Smooth muscle cell (in vitro differentiated cells): ENCODE measurements at regions not wholly inside any gene's neighbourhood (a gene's known extent, or its start where the extent isn't known, plus 50 kb on each side); places are given as distances from the start of the nearest gene placed in this dataset.

Source experiments
- DNase-seq: peaks from one replicate; lab custom pipeline; 2025; ENCODE audit not compliant: unreplicated experiment; lab: John Stamatoyannopoulos, UW
- H2AFZ ChIP-seq: fragments of 200-600 bp; sonication (generic); 2 replicates; pipeline ENCODE4 v1.6.0; 2016; ENCODE audit warnings: antibody characterized with exemption, low read depth, mild to moderate bottlenecking
- H3F3A ChIP-seq: fragments of 200-600 bp; sonication (generic); 2 replicates; pipeline ENCODE4 v1.6.0; 2017; ENCODE audit warnings: antibody characterized with exemption, low read depth
- H3K27ac ChIP-seq: fragments of 200-600 bp; sonication (generic); 2 replicates; pipeline ENCODE4 v1.5.1; 2016; ENCODE audit warnings: low read depth, mild to moderate bottlenecking
- H3K27me3 ChIP-seq: fragments of 200-600 bp; sonication (generic); 2 replicates; pipeline ENCODE4 v1.6.1; 2016; ENCODE audit warnings: low read depth, mild to moderate bottlenecking
- H3K36me3 ChIP-seq: fragments of 200-600 bp; sonication (generic); 2 replicates; pipeline ENCODE4 v1.5.1; 2016; ENCODE audit warnings: low read depth
- H3K4me1 ChIP-seq: fragments of 200-600 bp; sonication (generic); 2 replicates; pipeline ENCODE4 v1.5.1; 2016; ENCODE audit warnings: low read depth
- H3K4me2 ChIP-seq: fragments of 200-600 bp; sonication (generic); 2 replicates; pipeline ENCODE4 v1.6.0; 2016; ENCODE audit warnings: mild to moderate bottlenecking
- H3K4me3 ChIP-seq: fragments of 200-600 bp; sonication (generic); 2 replicates; pipeline ENCODE4 v1.5.1; 2016; ENCODE audit warnings: mild to moderate bottlenecking
- H3K79me2 ChIP-seq: fragments of 200-600 bp; sonication (generic); 2 replicates; pipeline ENCODE4 v1.6.0; 2016; ENCODE audit warnings: low read depth, mild to moderate bottlenecking
- H3K9ac ChIP-seq: fragments of 200-600 bp; sonication (generic); 2 replicates; pipeline ENCODE4 v1.6.0; 2016; ENCODE audit warnings: low read depth
- H3K9me3 ChIP-seq: fragments of 200-600 bp; sonication (generic); replicated peaks from 2 replicates; pipeline ENCODE4 v1.5.1; 2016; ENCODE audit warnings: low read depth
- H4K20me1 ChIP-seq: fragments of 200-600 bp; sonication (generic); 2 replicates; pipeline ENCODE4 v1.6.0; 2016; ENCODE audit warnings: low read depth
- WGBS: methylation state at CpG from one replicate; pipeline ENCODE4 v1.1.7; 2016; ENCODE audit warnings: low lambda C conversion rate; 5-methylcytosine and 5-hydroxymethylcytosine counted together
- TF ChIP-seq, protein P1 (sequence below): fragments of 200-600 bp; sonication (generic); IDR thresholded peaks from 2 replicates; pipeline ENCODE4 v1.5.1; 2017; ENCODE audit warnings: borderline replicate concordance, mild to moderate bottlenecking, antibody characterized with exemption; ENCODE audit not compliant: insufficient read depth, poor library complexity, severe bottlenecking

DNA sequence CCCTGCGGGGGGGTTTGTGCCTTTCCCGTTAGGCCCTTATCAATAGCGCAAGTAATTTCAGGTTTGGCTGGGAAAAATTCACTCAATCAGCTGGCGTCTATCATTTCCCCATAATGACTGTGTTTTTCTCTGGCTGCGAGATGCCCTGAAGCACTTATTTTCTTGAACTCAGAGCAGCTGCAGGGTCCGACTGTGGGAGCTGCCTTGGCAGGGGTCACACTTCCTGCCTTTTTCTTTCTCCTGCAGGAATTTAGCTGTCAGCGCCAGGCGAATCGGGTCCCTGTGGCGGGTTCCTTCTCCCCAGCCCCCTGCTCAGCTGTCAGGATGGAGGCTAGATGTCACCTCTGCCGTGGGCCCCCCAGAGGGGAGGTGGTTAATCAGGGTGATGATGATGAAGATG lies 81.3 kb upstream of the HPCAL1 start:
- WGBS, result 92% methylated on average over 11 of the region's 11 CpGs
- no peaks in the 10 kb centered on the region for H3K4me1 ChIP-seq
- H4K20me1 ChIP-seq, result no peaks in the 10 kb centered on the region
- H3K9ac ChIP-seq, result no peak overlapping the region
- no peaks in the 10 kb centered on the region for H3F3A ChIP-seq
- no peaks in the 10 kb centered on the region for H3K9me3 ChIP-seq
- TF ChIP-seq, protein P1, sequence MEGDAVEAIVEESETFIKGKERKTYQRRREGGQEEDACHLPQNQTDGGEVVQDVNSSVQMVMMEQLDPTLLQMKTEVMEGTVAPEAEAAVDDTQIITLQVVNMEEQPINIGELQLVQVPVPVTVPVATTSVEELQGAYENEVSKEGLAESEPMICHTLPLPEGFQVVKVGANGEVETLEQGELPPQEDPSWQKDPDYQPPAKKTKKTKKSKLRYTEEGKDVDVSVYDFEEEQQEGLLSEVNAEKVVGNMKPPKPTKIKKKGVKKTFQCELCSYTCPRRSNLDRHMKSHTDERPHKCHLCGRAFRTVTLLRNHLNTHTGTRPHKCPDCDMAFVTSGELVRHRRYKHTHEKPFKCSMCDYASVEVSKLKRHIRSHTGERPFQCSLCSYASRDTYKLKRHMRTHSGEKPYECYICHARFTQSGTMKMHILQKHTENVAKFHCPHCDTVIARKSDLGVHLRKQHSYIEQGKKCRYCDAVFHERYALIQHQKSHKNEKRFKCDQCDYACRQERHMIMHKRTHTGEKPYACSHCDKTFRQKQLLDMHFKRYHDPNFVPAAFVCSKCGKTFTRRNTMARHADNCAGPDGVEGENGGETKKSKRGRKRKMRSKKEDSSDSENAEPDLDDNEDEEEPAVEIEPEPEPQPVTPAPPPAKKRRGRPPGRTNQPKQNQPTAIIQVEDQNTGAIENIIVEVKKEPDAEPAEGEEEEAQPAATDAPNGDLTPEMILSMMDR, result no peak
- H3K36me3 ChIP-seq, result no peaks in the 10 kb centered on the region
- no peak overlapping the region for H3K4me2 ChIP-seq
- H3K27ac ChIP-seq, result no peak overlapping the region
- no peak overlapping the region for H3K4me3 ChIP-seq
- no peaks in the 10 kb centered on the region for H3K27me3 ChIP-seq
- H2AFZ ChIP-seq, result no peak overlapping the region
- DNase-seq, result no peak
- no peaks in the 10 kb centered on the region for H3K79me2 ChIP-seq

DNA sequence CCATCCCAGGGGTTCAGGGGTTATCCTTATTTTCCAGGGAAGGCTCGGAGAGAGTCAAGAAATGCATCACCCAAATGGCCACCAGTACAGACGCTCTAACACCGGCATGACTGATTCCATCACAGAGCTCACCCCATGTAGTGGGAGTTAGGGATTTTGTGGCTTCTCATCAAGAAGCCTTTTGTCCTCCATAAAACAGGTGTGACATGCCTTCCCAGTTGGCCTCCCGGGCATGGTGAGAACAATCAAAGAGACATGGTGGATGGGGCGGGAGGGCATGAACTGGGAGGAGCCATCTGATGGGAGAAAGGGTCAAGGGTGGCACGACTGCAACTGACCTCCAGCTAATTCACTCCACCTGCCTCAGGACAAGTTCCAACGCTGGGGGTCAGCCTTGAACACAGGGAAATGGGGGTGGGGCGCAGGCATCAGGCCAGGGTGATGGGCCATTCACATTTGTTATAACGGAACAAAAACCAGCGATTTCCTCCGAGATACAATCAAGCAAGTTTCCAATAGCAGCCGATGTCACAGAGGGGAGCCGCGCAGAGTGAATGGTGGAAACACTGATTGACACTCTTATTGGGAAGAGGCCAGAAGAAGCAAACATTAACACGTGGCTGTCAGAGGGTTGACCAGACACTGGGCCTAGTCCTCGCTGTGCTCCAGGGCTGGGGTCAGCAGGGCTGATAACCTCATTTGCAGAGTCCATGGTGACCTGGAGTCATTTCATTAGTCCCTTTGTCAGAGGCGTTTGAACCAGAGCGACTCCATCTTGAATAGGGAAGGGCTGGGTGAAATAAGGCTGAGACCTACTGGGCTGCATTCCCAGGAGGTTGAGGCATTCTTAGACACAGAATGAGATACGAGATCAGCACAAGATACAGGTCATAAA lies 80.5 kb upstream of the HPCAL1 start:
- no peak overlapping the region for H3K4me2 ChIP-seq
- H3K9me3 ChIP-seq, result no peaks in the 10 kb centered on the region
- H3K36me3 ChIP-seq, result no peaks in the 10 kb centered on the region
- no peaks in the 10 kb centered on the region for H3K4me1 ChIP-seq
- TF ChIP-seq, protein P1, result no peak
- H2AFZ ChIP-seq, result no peak overlapping the region
- H3K27ac ChIP-seq, result no peak overlapping the region
- H3K4me3 ChIP-seq, result no peak overlapping the region
- no peaks in the 10 kb centered on the region for H3K27me3 ChIP-seq
- DNase-seq, result no peak
- 93% methylated on average over 19 of the region's 19 CpGs for WGBS
- no peaks in the 10 kb centered on the region for H3F3A ChIP-seq
- H4K20me1 ChIP-seq, result no peaks in the 10 kb centered on the region
- no peaks in the 10 kb centered on the region for H3K79me2 ChIP-seq
- H3K9ac ChIP-seq, result no peak overlapping the region

DNA sequence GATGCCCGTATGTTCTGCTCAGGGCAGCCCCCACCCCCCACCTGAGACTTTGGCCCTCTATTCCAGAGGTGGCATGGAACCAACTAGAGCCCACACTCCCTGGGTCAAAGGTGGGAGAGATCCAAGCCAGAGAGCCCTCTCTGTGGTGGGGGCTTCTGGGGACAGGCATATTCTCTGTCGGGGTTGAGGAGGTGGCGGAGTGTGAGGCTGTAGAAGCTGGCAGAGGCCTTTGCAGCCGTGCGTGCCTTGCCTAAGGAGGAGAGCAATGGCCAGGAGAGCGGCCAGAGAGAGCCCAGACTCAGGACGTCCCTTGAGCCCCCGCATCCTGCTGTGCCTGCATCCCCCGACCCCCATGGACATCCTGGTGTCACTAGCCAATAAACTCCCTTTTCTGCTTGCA lies 79.2 kb upstream of the HPCAL1 start:
- H3K27ac ChIP-seq, result no peak overlapping the region
- no peak for DNase-seq
- no peaks in the 10 kb centered on the region for H3K9me3 ChIP-seq
- no peaks in the 10 kb centered on the region for H4K20me1 ChIP-seq
- no peak overlapping the region for H2AFZ ChIP-seq
- no peaks in the 10 kb centered on the region for H3K79me2 ChIP-seq
- no peak overlapping the region for H3K4me2 ChIP-seq
- H3K4me3 ChIP-seq, result no peak overlapping the region
- 91% methylated on average over 7 of the region's 9 CpGs for WGBS
- H3K9ac ChIP-seq, result no peak overlapping the region
- H3K27me3 ChIP-seq, result no peaks in the 10 kb centered on the region
- no peaks in the 10 kb centered on the region for H3K36me3 ChIP-seq
- TF ChIP-seq, protein P1, result no peak
- no peaks in the 10 kb centered on the region for H3K4me1 ChIP-seq
- no peaks in the 10 kb centered on the region for H3F3A ChIP-seq
